ENCODE measurements at regions not wholly inside any gene's neighbourhood (a gene's known extent, or its start where the extent isn't known, plus 50 kb on each side); places are given as distances from the start of the nearest gene placed in this dataset.

GRCh38 chr11:121958323-121958970 lies 157.6 kb downstream of the BLID start:
- no peaks in the 10 kb centered on the region for H3K27me3 ChIP-seq (ENCODE audit: control insufficient read depth, insufficient read depth, low read length)
- H3K4me3 ChIP-seq (ENCODE audit: low read depth, low read length) = no peak overlapping the region
- no peak for TF ChIP-seq CTCF (IDR thresholded peaks at IDR 0.05; ENCODE audit: insufficient read depth, low read depth, low read length)
- no peaks in the 10 kb centered on the region for H3K36me3 ChIP-seq (ENCODE audit: control insufficient read depth, insufficient read depth, low read length)
- POLR2A ChIA-PET = no interaction called here
- CTCF ChIA-PET = interaction anchor here (1.5 kb wide), 1 partner anchor 10 kb away, joined by 3 read pairs; no protein-coding TSS in a partner anchor
- DNase-seq (ENCODE audit: low read depth) = no peak

GRCh38 chr11:121953122-121953521 lies 162.9 kb downstream of the BLID start:
- no peak overlapping the region for H3K4me3 ChIP-seq (ENCODE audit: low read depth, low read length)
- no peak for DNase-seq (ENCODE audit: low read depth)
- no peaks in the 10 kb centered on the region for H3K36me3 ChIP-seq (ENCODE audit: control insufficient read depth, insufficient read depth, low read length)
- no peak for TF ChIP-seq CTCF (IDR thresholded peaks at IDR 0.05; ENCODE audit: insufficient read depth, low read depth, low read length)
- no peaks in the 10 kb centered on the region for H3K27me3 ChIP-seq (ENCODE audit: control insufficient read depth, insufficient read depth, low read length)
- CTCF ChIA-PET = interaction anchor here (1.9 kb wide), 1 partner anchor 9 kb away, joined by 5 read pairs; no protein-coding TSS in a partner anchor
- POLR2A ChIA-PET = no interaction called here

GRCh38 chr11:121950160-121950559 lies 165.9 kb downstream of the BLID start:
- POLR2A ChIA-PET = no interaction called here
- DNase-seq (ENCODE audit: low read depth) = no peak
- no peaks in the 10 kb centered on the region for H3K36me3 ChIP-seq (ENCODE audit: control insufficient read depth, insufficient read depth, low read length)
- no peaks in the 10 kb centered on the region for H3K27me3 ChIP-seq (ENCODE audit: control insufficient read depth, insufficient read depth, low read length)
- TF ChIP-seq CTCF (IDR thresholded peaks at IDR 0.05; ENCODE audit: insufficient read depth, low read depth, low read length) = no peak
- H3K4me3 ChIP-seq (ENCODE audit: low read depth, low read length) = no peak overlapping the region
- CTCF ChIA-PET = no interaction called here

- no peak for DNase-seq (ENCODE audit: low read depth)
- no peak for TF ChIP-seq CTCF (IDR thresholded peaks at IDR 0.05; ENCODE audit: insufficient read depth, low read depth, low read length)
- ChIA-PET CTCF (no interaction called here), POLR2A (no interaction called here)
- Histone ChIP-seq H3K27me3 (ENCODE audit: control insufficient read depth, insufficient read depth, low read length) (no peaks in the 10 kb centered on the region), H3K36me3 (ENCODE audit: control insufficient read depth, insufficient read depth, low read length) (no peaks in the 10 kb centered on the region), H3K4me3 (ENCODE audit: low read depth, low read length) (no peak overlapping the region)
These were observed 169.5 kb downstream of the BLID start for GRCh38 chr11:121946514-121946913.

GRCh38 chr11:121944556-121945230 lies 171.3 kb downstream of the BLID start:
- Histone ChIP-seq H3K36me3 (ENCODE audit: control insufficient read depth, insufficient read depth, low read length) (no peaks in the 10 kb centered on the region), H3K27me3 (ENCODE audit: control insufficient read depth, insufficient read depth, low read length) (no peaks in the 10 kb centered on the region), H3K4me3 (ENCODE audit: low read depth, low read length) (no peak overlapping the region)
- POLR2A ChIA-PET = no interaction called here
- no peak for TF ChIP-seq CTCF (IDR thresholded peaks at IDR 0.05; ENCODE audit: insufficient read depth, low read depth, low read length)
- CTCF ChIA-PET = interaction anchor here (0.7 to 1.9 kb wide), 2 partner anchors 9 to 12 kb away, joined by 3 to 5 read pairs; no protein-coding TSS in a partner anchor
- no peak for DNase-seq (ENCODE audit: low read depth)
